K562 (cell line): ENCODE measurements at regions not wholly inside any gene's neighbourhood (a gene's known extent, or its start where the extent isn't known, plus 50 kb on each side); places are given as distances from the start of the nearest gene placed in this dataset.

ENCODE experiments used
- ATAC-seq: fragments of 200-7000 bp; cut with Tn5 transposase; 3 replicates; pipeline ENCODE4 v1.9.1; 2020; ENCODE audit warnings: moderate library complexity
- BruUV-seq: library from RNA; stranded (reverse); fragments of 400-500 nt; replicated peaks from 2 replicates; lab custom pipeline; 2021; lab: Mats Ljungman, UMichigan
- CTCF ChIA-PET: fragments of 300-600 bp; formaldehyde crosslinking; extraction: SDS; loops from one replicate; lab custom pipeline; 2021; ENCODE audit warnings: low intra/inter-chr PET ratio; lab: Yijun Ruan, JAX
- POLR2A ChIA-PET: fragments of 300-600, 350-650 bp; sonication (Branson Sonifier 250); formaldehyde crosslinking; extraction: SDS; loops from one replicate; lab custom pipeline; 2021; ENCODE audit warnings: antibody characterized with exemption, inconsistent platforms; lab: Yijun Ruan, JAX
- DNase-seq, 4 experiments: peaks; one replicate each; pipeline versions ENCODE4 v3.0.0 to v3.0.0-alpha.2; 2011 to 2018; ENCODE audit warnings: low spot score in 3 of 4, mixed read lengths in 3 of 4; ENCODE audit errors: extremely low read depth in 1 of 4
- FAIRE-seq: peaks from 2 replicates; lab custom pipeline; 2011; peaks lifted over from hg19 to GRCh38; lab: Jason Lieb, UNC
- H2AFZ ChIP-seq: 2 replicates; pipeline ENCODE4 v1.6.0; 2011; ENCODE audit warnings: low read depth, low read length, control low read depth, inconsistent platforms
- H3K27ac ChIP-seq: fragments of 200-600 bp; 3 replicates; pipeline ENCODE4 v1.8.0; 2011; ENCODE audit warnings: low read depth, mild to moderate bottlenecking, control low read depth, inconsistent platforms, low read length, moderate library complexity, mixed read lengths; ENCODE audit errors: extremely low read depth
- H3K27me3 ChIP-seq, 2 experiments: fragments of 300-600 bp in 1 of 2; 2 replicates in 1 of 2; 3 replicates in 1 of 2; pipeline versions ENCODE4 v1.6.0 to v1.8.0; 2011; ENCODE audit warnings: inconsistent platforms in 2 of 2, low read length in 2 of 2, mild to moderate bottlenecking in 1 of 2, mixed read lengths in 1 of 2, moderate library complexity in 1 of 2; ENCODE audit not compliant: control insufficient read depth in 2 of 2, insufficient read depth in 2 of 2
- H3K36me3 ChIP-seq: fragments of 300-600 bp; 3 replicates; pipeline ENCODE4 v1.8.0; 2011; ENCODE audit warnings: mild to moderate bottlenecking, low read length, inconsistent platforms; ENCODE audit not compliant: control insufficient read depth, insufficient read depth
- H3K4me1 ChIP-seq, 2 experiments: fragments of 200-600 bp in 1 of 2; replicated peaks in 1 of 2; 2 replicates in 1 of 2; 3 replicates in 1 of 2; pipeline versions ENCODE4 v1.5.1 to v1.8.0; 2011; ENCODE audit warnings: inconsistent platforms in 2 of 2, low read length in 2 of 2, mild to moderate bottlenecking in 1 of 2, mixed read lengths in 1 of 2, moderate library complexity in 1 of 2; ENCODE audit not compliant: control insufficient read depth in 2 of 2, insufficient read depth in 2 of 2
- H3K4me2 ChIP-seq: 2 replicates; pipeline ENCODE4 v1.6.1; 2011; ENCODE audit warnings: low read length, control low read depth, inconsistent platforms, mixed read lengths; ENCODE audit not compliant: insufficient read depth
- H3K4me3 ChIP-seq: fragments of 200-600 bp; sonication (generic), shearing (Covaris generic); 2 replicates; pipeline ENCODE4 v1.5.1; 2016; ENCODE audit warnings: control low read depth, inconsistent platforms
- H3K79me2 ChIP-seq: fragments of 200-600 bp; 3 replicates; pipeline ENCODE4 v1.8.0; 2011; ENCODE audit warnings: low read length, inconsistent platforms; ENCODE audit not compliant: control insufficient read depth, insufficient read depth
- H3K9ac ChIP-seq, 2 experiments: 2 replicates each; pipeline versions ENCODE4 v1.6.0 to v1.6.1; 2011; ENCODE audit warnings: low read depth in 2 of 2, low read length in 2 of 2, control low read depth in 1 of 2, inconsistent platforms in 1 of 2, mild to moderate bottlenecking in 1 of 2, mixed read lengths in 1 of 2; ENCODE audit not compliant: insufficient read depth in 1 of 2
- H3K9me1 ChIP-seq: one replicate; pipeline ENCODE4 v1.6.0; 2011; ENCODE audit warnings: inconsistent platforms, mild to moderate bottlenecking, low read length, moderate library complexity; ENCODE audit not compliant: control insufficient read depth, insufficient read depth
- H3K9me3 ChIP-seq: replicated peaks from 2 replicates; pipeline ENCODE4 v1.5.1; 2011; ENCODE audit warnings: low read depth, low read length, inconsistent platforms; ENCODE audit not compliant: control insufficient read depth, insufficient read depth
- H4K20me1 ChIP-seq: replicated peaks from 2 replicates; pipeline ENCODE4 v1.6.1; 2011; ENCODE audit warnings: low read length, inconsistent platforms, mixed read lengths; ENCODE audit not compliant: control insufficient read depth, insufficient read depth
- CEBPG ChIP-seq, 3 experiments: fragments of 200-800 bp in 1 of 3; sonication (Bioruptor generic) in 1 of 3; sonication (generic) in 1 of 3; formaldehyde crosslinking in 1 of 3; IDR thresholded peaks in 2 of 3; conservative IDR thresholded peaks in 1 of 3; 2 replicates each; pipeline versions ENCODE4 v1.6.1 to v1.8.0; 2016 to 2022; ENCODE audit warnings: missing compliant biosample characterization in 2 of 3, missing genetic modification characterization in 2 of 3, mild to moderate bottlenecking in 1 of 3, missing genetic modification reagents in 1 of 3
- FOXJ3 ChIP-seq: sonication (generic); formaldehyde crosslinking; IDR thresholded peaks from 2 replicates; pipeline ENCODE4 v1.4.0; 2020; ENCODE audit warnings: mild to moderate bottlenecking, missing genetic modification reagents
- NBN ChIP-seq: fragments of 450-650 bp; IDR thresholded peaks from 2 replicates; pipeline ENCODE4 v1.6.1; 2016; ENCODE audit warnings: low read depth, mild to moderate bottlenecking
- ZFX ChIP-seq: sonication (generic); formaldehyde crosslinking; IDR thresholded peaks from 2 replicates; pipeline ENCODE4 v1.8.0; 2022; ENCODE audit warnings: mild to moderate bottlenecking, missing genetic modification reagents, moderate library complexity
- ZNF133 ChIP-seq: fragments of 250-450 bp; sonication (Bioruptor Pico); IDR thresholded peaks from 2 replicates; pipeline ENCODE4 v1.4.0; 2020; ENCODE audit warnings: mild to moderate bottlenecking
- ZNF707 ChIP-seq: fragments of 250-450 bp; sonication (Bioruptor Pico); conservative IDR thresholded peaks from 2 replicates; pipeline ENCODE4 v1.8.0; 2022; ENCODE audit warnings: inconsistent platforms, mild to moderate bottlenecking, moderate library complexity
- in situ Hi-C: fragments of 300-500 bp; cut with MboI; formaldehyde crosslinking; loops from 4 replicates; pipeline ENCODE4 v1.15.0; 2018; ENCODE audit warnings: inconsistent platforms, mixed read lengths
- intact Hi-C: fragments of 100-400 bp; cut with micrococcal nuclease; formaldehyde crosslinking; loops from 2 replicates; pipeline ENCODE4 v1.14.2; 2022
- TF ChIP-seq, protein P1 (sequence below): fragments of 450-650 bp; formaldehyde crosslinking; IDR thresholded peaks from 2 replicates; pipeline ENCODE4 v1.4.0; 2020; ENCODE audit warnings: mild to moderate bottlenecking, mixed read lengths
- TF ChIP-seq, protein P2 (sequence below): conservative IDR thresholded peaks from 2 replicates; pipeline ENCODE4 v1.6.1; 2011; ENCODE audit warnings: low read depth, mild to moderate bottlenecking, low read length; ENCODE audit not compliant: control insufficient read depth

DNA sequence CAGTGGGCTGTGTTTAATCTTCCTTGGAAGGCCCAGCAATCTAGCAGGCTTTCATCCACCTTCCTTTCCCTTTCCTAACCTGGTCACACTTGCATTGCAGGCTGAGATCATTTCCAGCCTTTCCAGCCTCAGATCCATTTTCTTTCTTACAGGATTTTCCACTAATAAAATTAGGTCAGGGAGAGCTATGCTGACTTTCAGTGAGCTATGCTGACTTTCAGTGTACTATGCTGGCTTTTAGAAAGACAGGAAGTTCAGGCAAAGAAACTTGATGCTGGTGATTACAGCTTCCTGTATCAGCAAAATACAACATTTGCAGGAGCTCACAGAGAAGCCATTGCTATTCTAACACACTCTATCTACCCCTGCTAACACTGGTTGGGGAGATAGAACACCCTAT is 735.0 kb downstream of the CCDC85A start:
- Histone ChIP-seq H3K4me2 (no peak overlapping the region), H3K4me1 (no peaks in the 10 kb centered on the region), H3K9me1 (no peaks in the 10 kb centered on the region), H2AFZ (no peak overlapping the region), H3K9me3 (no peaks in the 10 kb centered on the region), H4K20me1 (no peaks in the 10 kb centered on the region), H3K9ac (no peak overlapping the region), H3K27ac (no peak overlapping the region), H3K79me2 (no peaks in the 10 kb centered on the region), H3K27me3 (no peaks in the 10 kb centered on the region), H3K36me3 (no peaks in the 10 kb centered on the region), H3K4me3 (no peak overlapping the region)
- POLR2A ChIA-PET = no interaction called here
- CTCF ChIA-PET = no interaction called here
- TF ChIP-seq, protein P1, sequence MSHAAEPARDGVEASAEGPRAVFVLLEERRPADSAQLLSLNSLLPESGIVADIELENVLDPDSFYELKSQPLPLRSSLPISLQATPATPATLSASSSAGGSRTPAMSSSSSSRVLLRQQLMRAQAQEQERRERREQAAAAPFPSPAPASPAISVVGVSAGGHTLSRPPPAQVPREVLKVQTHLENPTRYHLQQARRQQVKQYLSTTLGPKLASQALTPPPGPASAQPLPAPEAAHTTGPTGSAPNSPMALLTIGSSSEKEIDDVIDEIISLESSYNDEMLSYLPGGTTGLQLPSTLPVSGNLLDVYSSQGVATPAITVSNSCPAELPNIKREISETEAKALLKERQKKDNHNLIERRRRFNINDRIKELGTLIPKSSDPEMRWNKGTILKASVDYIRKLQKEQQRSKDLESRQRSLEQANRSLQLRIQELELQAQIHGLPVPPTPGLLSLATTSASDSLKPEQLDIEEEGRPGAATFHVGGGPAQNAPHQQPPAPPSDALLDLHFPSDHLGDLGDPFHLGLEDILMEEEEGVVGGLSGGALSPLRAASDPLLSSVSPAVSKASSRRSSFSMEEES (CRISPR knock-in tag) = no peak
- TF ChIP-seq ZNF707 (CRISPR knock-in tag) (no peak), CEBPG (CRISPR knock-in tag; IDR thresholded peaks at IDR 0.05) (no peak), CEBPG (tag; conservative IDR thresholded peaks at IDR 0.05 in 1 of 2, IDR thresholded peaks at IDR 0.05 in 1 of 2) (no peak), ZNF133 (CRISPR knock-in tag) (no peak), NBN (no peak), FOXJ3 (no peak), ZFX (no peak)
- TF ChIP-seq, protein P2, sequence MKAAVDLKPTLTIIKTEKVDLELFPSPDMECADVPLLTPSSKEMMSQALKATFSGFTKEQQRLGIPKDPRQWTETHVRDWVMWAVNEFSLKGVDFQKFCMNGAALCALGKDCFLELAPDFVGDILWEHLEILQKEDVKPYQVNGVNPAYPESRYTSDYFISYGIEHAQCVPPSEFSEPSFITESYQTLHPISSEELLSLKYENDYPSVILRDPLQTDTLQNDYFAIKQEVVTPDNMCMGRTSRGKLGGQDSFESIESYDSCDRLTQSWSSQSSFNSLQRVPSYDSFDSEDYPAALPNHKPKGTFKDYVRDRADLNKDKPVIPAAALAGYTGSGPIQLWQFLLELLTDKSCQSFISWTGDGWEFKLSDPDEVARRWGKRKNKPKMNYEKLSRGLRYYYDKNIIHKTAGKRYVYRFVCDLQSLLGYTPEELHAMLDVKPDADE = no peak
- no peak for FAIRE-seq
- ATAC-seq = no peak
- no peak for DNase-seq
- in situ Hi-C loops = no loop called here
- BruUV-seq = no TSS peak
- intact Hi-C loops = no loop called here
